BE2C (cell line): ENCODE measurements at regions not wholly inside any gene's neighbourhood (a gene's known extent, or its start where the extent isn't known, plus 50 kb on each side); places are given as distances from the start of the nearest gene placed in this dataset.
A peak's percentile ranks its signal among the peaks of the same experiment; 100 is the strongest.
"Not testable (repeated sequence)": the region's sequence is repeated elsewhere in the genome, so short reads cannot be mapped to it uniquely, and the experiment has no call there.

Source experiments
- DNase-seq: peaks from one replicate; pipeline ENCODE4 v3.0.0-alpha.2; 2020
- H3K27me3 ChIP-seq: fragments of 250-450 bp; sonication (Bioruptor Pico); 2 replicates; pipeline ENCODE4 v1.5.1; 2020; ENCODE audit warnings: mild to moderate bottlenecking
- H3K36me3 ChIP-seq: fragments of 250-450 bp; sonication (Bioruptor Pico); 2 replicates; pipeline ENCODE4 v1.5.1; 2020; ENCODE audit warnings: mild to moderate bottlenecking
- H3K4me1 ChIP-seq: fragments of 250-450 bp; sonication (Bioruptor Pico); 2 replicates; pipeline ENCODE4 v1.5.1; 2020
- H3K4me3 ChIP-seq: 2 replicates; pipeline ENCODE4 v1.5.1; 2011; ENCODE audit warnings: low read depth, low read length
- H3K9me3 ChIP-seq: fragments of 250-450 bp; sonication (Bioruptor Pico); 2 replicates; pipeline ENCODE4 v1.5.1; 2020
- TF ChIP-seq, protein P1 (sequence below): IDR thresholded peaks from 2 replicates; pipeline ENCODE4 v1.5.1; 2012; ENCODE audit warnings: mild to moderate bottlenecking, low read depth, low read length

DNA sequence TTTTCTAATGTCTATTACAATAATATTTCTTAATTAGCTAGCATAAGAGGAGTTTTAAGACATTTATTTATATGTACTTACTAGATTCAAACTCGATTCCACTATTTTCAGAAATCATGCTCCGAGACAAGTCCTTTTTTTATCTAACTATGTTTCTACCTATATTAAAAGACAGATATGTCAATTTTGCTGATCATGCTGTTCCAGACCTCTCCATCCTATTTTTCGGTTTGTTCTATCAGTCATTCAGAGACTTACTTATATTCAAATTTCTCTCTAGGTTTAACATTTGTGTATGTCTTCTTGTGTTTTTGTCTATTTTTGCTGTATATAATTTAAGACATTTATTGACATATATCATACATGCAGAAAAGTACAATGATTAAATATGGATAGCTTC is 635.5 kb downstream of the ZNF716 start:
- not testable (repeated sequence) for H3K27me3 ChIP-seq, H3K4me1 ChIP-seq, H3K36me3 ChIP-seq, H3K4me3 ChIP-seq, H3K9me3 ChIP-seq, DNase-seq

DNA sequence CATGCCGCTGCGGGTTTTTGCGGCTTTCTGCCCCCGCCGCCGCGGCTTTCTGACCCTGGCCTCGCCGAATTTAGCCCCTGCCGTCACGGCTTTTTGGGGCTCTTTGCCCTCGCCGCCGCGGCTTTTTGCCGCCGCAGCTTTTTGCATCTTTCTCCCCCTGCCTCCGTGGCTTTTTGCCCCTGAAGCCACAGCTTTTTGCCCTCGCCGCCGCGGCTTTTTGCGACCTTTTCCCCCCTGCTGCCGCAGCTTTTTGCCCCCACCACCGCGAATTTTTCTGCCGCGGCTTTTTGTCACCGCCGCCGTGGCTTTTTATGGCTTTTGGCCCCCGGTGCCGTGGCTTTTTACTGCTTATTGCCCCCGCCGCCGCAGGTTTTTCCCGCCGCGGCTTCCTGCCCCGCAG is 636.5 kb downstream of the ZNF716 start:
- Histone ChIP-seq H3K4me3 (no peak overlapping the region), H3K9me3 (no peaks in the 10 kb centered on the region), H3K27me3 (no peaks in the 10 kb centered on the region), H3K4me1 (no peaks in the 10 kb centered on the region), H3K36me3 (no peaks in the 10 kb centered on the region)
- TF ChIP-seq, protein P1, sequence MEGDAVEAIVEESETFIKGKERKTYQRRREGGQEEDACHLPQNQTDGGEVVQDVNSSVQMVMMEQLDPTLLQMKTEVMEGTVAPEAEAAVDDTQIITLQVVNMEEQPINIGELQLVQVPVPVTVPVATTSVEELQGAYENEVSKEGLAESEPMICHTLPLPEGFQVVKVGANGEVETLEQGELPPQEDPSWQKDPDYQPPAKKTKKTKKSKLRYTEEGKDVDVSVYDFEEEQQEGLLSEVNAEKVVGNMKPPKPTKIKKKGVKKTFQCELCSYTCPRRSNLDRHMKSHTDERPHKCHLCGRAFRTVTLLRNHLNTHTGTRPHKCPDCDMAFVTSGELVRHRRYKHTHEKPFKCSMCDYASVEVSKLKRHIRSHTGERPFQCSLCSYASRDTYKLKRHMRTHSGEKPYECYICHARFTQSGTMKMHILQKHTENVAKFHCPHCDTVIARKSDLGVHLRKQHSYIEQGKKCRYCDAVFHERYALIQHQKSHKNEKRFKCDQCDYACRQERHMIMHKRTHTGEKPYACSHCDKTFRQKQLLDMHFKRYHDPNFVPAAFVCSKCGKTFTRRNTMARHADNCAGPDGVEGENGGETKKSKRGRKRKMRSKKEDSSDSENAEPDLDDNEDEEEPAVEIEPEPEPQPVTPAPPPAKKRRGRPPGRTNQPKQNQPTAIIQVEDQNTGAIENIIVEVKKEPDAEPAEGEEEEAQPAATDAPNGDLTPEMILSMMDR = no peak
- peak; percentile 1 for DNase-seq

DNA sequence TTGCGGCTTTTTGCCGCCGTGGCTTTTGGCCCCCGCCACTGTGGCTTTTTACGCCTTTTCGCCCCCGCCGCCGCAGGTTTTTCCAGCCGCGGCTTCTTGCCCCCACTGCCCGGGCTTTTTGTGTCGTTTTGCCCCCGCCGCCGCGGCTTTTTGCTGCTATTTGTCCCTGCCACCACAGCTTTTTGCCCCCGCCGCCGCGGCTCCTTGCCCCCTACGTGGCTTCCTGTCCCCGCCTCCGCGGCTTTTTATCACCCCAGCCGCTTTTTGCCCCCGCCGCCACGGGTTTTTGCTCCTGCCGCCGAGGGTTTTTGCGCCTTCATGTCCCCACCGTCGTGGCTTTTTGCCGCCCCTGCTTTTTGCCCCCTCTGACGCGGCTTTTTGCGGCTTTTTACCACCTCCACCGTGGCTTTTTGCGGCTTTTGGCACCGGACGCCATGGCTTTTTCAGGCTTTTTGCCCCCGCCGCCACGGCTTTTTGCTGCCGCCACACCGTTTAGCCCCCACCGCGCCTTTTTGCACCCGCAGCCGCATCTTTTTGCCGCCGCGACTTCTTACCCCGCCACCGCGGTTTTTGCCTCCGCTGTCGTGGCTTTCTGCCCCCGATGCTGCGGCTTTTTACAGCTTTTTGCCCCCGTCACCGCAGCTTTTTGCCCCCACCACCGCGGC is 637.0 kb downstream of the ZNF716 start:
- peak; percentile 1 for DNase-seq
- H3K9me3 ChIP-seq = no peaks in the 10 kb centered on the region
- H3K36me3 ChIP-seq = no peaks in the 10 kb centered on the region
- no peak overlapping the region for H3K4me3 ChIP-seq
- no peaks in the 10 kb centered on the region for H3K27me3 ChIP-seq
- TF ChIP-seq, protein P1 = no peak
- H3K4me1 ChIP-seq = no peaks in the 10 kb centered on the region

DNA sequence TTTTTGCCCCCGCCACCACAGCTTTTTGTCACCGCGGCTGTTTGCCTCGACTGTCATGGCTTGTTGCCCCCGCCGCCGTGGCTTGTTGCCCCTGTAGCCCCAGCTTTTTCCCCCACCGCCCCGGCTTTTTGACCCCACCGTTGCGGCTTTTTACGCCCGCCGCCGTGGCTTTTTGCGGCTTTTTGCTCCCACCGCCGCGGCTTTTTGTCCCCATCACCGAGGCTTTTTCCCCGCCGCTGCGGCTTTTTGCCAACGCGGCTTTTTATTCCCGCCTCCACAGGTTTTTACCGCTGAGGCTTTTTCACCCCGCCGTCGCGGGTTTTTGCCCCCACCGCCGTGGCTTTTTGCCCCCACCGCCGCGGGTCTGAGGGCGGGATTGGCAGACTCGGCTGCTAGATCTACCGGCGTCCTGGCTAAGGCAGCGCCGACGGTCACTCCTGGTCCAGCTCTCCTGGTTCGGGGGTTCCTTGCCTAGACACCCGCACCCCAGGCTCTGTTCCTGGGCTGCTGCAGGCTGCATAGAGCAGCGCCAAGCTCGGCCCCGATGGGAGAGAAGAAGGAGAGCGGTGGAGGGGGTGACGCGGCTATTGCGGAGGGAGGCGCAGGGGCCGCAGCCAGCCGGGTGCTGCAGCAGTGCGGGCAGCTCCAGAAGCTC is 637.7 kb downstream of the ZNF716 start:
- Histone ChIP-seq H3K36me3 (no peaks in the 10 kb centered on the region), H3K4me1 (no peaks in the 10 kb centered on the region), H3K4me3 (no peak overlapping the region), H3K27me3 (no peaks in the 10 kb centered on the region), H3K9me3 (no peaks in the 10 kb centered on the region)
- DNase-seq = peak; percentile 1
- TF ChIP-seq, protein P1 = no peak

DNA sequence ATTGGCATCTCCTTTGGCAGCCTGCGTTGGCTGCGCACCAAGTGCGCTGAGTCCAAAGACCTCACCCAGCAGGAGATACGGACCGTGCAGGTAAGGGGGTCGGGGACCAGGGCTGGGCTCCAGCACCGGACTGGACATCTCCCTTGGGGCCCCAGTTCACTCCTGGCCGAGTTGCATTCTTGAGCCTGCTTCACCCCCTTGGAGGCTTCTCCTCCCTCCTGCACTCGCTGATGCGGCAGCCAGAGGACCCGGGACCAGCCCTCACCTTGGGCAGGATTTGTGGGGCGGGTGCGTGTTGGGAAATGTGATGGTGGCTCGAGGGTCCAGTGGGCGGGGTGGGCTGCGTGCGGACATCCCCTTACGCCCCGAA is 638.2 kb downstream of the ZNF716 start:
- H3K9me3 ChIP-seq, H3K36me3 ChIP-seq, DNase-seq: not testable (repeated sequence)

DNA sequence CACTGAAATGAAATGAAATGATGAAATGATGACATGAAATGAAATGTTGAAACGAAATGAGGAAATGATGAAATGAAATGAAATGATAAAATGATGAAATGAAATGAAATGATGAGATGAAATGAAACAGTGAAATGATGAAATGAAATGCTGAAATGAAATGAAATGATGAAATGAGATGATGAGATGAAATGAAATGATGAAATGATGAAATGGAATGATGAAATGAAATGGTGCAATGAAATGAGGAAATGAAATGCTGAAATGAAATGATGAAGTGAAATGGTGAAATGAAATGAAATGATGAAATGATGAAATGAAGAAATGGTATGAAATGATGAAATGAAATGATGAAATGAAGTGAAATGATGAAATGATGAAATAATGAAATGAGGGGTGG is 641.1 kb downstream of the ZNF716 start:
- not testable (repeated sequence) for H3K36me3 ChIP-seq, H3K27me3 ChIP-seq, H3K4me1 ChIP-seq, H3K4me3 ChIP-seq, DNase-seq, H3K9me3 ChIP-seq

More for the DNA sequence above, 638.2 kb downstream of the ZNF716 start:
- H3K27me3 ChIP-seq, H3K4me1 ChIP-seq, H3K4me3 ChIP-seq: not testable (repeated sequence)
